HG03469 (cell line): ENCODE measurements at regions not wholly inside any gene's neighbourhood (a gene's known extent, or its start where the extent isn't known, plus 50 kb on each side); places are given as distances from the start of the nearest gene placed in this dataset.

Experiments
- ATAC-seq: cut with Tn5 transposase; IDR thresholded peaks from one replicate; pipeline ENCODE4 v1.9.1; 2021; ENCODE audit warnings: mild to moderate bottlenecking, moderate library complexity, moderate number of reproducible peaks; ENCODE audit not compliant: unreplicated experiment

- no peak for ATAC-seq
These were observed 60.0 kb upstream of the AJAP1 start for GRCh38 chr1:4594286-4594991.

- ATAC-seq, result no peak
These were observed 58.8 kb upstream of the AJAP1 start for GRCh38 chr1:4595341-4596225.

GRCh38 chr1:4596486-4596885 lies 57.9 kb upstream of the AJAP1 start:
- no peak for ATAC-seq

- ATAC-seq, result no peak
These were observed 57.4 kb upstream of the AJAP1 start for GRCh38 chr1:4597020-4597419.

- no peak for ATAC-seq
These were observed 55.8 kb upstream of the AJAP1 start for GRCh38 chr1:4598561-4598960.

- ATAC-seq, result no peak
These were observed 54.9 kb upstream of the AJAP1 start for GRCh38 chr1:4599521-4599920.

- ATAC-seq, result no peak
These were observed 54.4 kb upstream of the AJAP1 start for GRCh38 chr1:4599951-4600481.

GRCh38 chr1:4600615-4601460 lies 53.6 kb upstream of the AJAP1 start:
- ATAC-seq, result no peak

- no peak for ATAC-seq
These were observed 52.5 kb upstream of the AJAP1 start for GRCh38 chr1:4601941-4602340.

GRCh38 chr1:4602462-4603294 lies 51.7 kb upstream of the AJAP1 start:
- ATAC-seq, result no peak

- ATAC-seq, result no peak
These were observed 50.9 kb upstream of the AJAP1 start for GRCh38 chr1:4603295-4604110.
